Skeletal muscle cell (primary cell): ENCODE measurements at regions not wholly inside any gene's neighbourhood (a gene's known extent, or its start where the extent isn't known, plus 50 kb on each side); places are given as distances from the start of the nearest gene placed in this dataset.

Experiments used
- DNase-seq: peaks from one replicate; pipeline ENCODE4 v3.0.0-alpha.2; 2010; ENCODE audit warnings: low read depth
- H3K4me3 ChIP-seq: 2 replicates; pipeline ENCODE4 v1.5.1; 2011; ENCODE audit warnings: low read depth, mild to moderate bottlenecking, control low read depth, low read length, moderate library complexity

DNA sequence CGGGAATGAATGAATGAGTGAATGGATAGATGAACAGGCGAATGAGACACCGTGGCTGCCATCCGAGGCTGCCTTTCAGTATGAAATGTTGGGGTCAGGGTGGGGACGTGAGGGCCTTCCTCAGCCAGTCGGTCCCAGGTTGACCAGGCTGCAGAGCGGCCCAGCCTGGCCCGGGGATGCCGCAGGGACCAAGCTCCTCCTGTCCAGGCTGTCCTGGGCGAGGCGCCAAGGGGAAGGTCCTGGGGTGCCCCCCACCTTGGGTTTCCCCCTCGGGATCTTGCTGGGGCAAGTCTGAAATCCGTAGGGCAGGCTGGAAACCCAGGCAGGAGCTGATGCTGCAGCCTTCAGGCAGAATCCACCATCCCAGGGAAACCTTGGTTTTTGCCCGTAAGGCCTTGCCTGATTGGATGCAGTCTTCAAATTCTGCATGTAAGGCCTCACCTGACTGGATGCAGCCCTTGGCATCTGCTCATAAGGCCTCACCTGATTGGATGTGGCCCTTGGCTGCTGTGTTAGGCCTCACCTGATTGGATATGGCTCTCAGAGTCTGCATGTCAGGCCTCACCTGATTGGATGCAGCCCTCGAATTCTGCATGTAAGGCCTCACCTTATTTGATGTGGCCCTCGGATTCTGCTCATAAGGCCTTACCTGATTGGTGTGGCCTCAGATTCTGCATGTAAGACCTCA lies 61.7 kb upstream of the ZNF469 start:
- no peak for DNase-seq
- no peak overlapping the region for H3K4me3 ChIP-seq

GRCh38 chr16:88321635-88322499 lies 60.9 kb upstream of the ZNF469 start:
- no peak overlapping the region for H3K4me3 ChIP-seq
- DNase-seq = no peak

GRCh38 chr16:88322500-88322970 lies 60.2 kb upstream of the ZNF469 start:
- no peak for DNase-seq
- H3K4me3 ChIP-seq = no peak overlapping the region

GRCh38 chr16:88323041-88323440 lies 59.7 kb upstream of the ZNF469 start:
- no peak overlapping the region for H3K4me3 ChIP-seq
- DNase-seq = no peak

DNA sequence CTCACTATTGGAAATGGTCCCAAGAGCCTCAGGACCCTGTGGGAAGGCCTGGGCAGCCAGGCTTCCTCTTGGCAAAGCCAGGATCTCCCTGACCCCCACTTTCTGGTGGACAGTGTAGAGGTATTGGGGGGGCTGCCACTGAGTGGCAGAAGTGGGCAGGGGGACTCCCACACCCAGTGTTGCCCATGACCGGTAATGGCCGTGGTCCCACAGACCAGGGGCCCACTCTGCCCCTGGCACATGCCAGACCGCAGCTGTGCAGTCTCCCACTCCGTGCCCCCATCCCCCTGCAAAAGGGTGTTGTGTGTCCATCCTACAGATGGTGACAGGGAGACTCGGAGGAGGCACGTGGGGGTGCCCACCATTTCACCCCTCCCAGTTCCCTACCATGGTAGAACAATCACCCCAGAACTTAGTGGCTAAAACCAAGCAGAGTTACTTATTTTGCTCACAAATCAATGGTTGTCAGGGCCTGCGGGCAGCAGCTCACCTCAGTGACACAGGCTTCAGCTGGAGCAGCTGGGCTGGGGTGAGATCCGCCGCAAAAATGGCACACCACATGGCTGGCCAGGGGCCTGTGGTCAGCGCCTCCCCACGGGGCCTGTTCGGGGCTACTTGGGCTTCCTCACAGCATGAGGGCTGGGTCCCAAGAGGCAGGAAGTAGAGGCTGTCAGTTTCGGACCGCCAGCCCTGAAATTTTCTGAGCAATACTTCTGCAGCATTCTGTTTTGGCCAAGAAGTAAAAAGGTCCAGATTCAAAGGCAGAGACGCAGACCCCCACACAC lies 59.0 kb upstream of the ZNF469 start:
- no peak for DNase-seq
- no peak overlapping the region for H3K4me3 ChIP-seq

DNA sequence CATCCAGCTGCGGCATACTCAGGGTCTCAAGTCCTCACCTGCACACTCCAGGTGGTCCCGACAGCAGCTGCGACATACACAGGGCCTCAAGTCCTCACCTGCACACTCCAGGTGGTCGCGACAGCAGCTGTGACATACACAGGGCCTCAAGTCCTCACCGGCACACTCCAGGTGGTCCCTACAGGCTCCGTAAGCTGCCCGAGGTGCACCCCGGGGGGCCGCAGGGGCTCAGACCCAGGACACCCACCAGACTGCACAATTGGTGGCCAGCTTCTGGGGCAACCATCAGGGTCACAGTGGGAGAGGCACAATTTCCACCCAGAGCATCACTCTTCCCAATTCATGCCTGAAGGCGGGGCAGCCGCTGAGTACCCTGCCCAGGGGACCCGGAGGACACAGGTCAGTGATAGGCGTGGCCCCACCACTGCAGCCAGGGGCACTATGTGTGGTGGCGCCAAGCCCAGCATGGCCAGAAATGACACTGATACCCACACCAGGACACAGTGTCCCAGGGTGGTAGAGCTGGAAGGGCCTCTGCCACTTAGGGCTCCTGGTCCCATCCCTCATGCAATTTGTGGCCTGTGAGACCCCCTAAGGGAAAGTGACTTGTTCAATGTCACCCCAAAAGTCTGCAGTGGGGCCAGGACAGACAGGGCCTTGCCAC lies 57.5 kb upstream of the ZNF469 start:
- DNase-seq = no peak
- H3K4me3 ChIP-seq = no peak overlapping the region

DNA sequence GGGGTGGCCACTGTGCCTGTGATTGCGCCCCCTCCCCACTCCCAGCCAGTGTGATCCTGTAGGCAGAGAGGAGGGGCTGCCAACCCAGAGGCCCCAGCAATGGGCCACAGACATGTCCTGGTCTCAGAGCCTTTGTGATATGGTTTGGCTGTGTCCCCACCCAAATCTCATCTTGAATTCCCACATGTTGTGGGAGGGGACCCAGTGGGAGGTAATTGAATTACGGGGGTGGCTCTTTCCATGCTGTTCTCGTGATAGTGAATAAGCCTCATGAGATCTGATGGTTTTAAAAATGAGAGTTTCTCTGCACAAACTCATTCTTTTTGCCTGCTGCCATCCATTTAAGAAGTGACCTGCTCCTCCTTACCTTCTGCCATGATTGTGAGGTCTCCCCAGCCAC lies 56.8 kb upstream of the ZNF469 start:
- no peak for DNase-seq
- no peak overlapping the region for H3K4me3 ChIP-seq

DNA sequence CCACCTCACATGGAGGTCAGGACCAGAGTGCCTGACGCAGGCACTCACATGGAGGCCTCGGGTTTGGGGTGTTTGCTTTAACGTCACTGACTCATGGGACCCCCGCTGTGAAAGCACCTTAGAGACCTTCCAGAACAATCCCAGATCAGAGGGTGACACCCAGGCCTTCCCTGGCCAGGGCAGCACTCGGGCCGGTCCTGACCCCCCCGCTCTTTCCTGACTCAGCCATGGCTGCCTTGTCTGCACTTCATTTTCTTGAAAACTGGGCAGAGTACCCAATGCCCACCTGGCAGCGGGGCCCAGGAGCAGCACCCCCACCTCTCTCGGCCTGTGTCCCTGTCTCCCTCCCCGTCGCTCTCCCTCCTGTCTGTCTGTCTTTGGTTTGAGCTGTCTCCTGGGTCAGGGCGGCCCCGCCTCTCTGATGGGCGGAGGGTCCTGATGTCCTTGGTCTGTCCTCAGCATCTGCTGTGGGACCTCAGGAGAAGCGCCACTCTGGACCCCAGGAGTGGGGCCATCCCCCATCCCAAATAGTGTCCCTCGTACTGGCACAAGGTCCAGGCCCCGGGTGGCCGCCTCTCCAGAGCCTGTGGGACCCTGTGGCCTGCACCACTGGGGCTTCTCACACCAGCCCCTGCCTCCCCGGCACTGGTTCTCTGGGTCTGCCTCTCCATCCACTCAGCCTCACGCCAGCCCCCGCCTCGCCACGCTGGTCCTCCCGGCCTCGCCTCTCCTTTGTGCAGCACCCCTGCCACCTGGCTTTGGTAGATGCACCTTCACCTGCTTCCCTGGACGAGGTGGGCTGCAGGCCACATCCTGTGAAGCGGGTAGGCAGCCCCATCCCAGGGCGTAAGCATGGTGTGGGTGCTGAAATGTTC lies 55.9 kb upstream of the ZNF469 start:
- no peak for DNase-seq
- H3K4me3 ChIP-seq = no peak overlapping the region

DNA sequence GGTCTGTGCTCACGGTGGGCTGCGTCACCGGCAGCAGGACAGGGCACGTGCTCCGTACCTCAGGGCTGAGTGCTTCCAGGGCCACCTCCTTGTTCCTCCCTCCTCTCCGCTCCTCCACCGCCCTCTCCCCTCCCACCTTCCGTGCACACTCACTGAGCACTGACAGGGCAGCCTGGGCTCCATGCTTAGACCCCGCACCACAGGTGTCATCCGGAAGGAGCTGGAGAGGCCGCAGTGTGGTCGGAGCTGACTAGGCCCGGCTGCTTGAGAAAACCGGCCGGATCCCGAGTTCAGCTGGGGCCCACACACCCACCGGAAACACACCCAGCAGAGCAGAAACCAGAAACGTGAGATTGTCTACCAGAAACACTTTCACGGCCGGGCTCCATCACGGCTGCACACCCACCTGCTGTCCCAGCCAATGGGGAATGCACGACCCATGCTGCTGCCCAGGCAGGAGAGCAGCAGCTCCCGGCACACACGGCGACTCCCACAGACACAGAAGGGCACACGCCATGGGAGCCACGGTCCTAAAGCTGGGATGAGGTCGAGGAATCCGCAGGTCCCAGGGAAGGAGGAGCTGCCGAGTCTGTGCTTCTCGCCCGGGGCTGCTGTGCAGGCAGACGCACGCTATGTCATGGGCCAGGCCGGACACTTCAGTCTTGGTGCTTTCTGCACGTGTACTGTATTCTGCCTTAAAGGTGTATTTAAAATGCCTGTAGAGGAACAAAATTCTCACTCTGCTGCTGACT lies 55.0 kb upstream of the ZNF469 start:
- H3K4me3 ChIP-seq = no peak overlapping the region
- no peak for DNase-seq

GRCh38 chr16:88328313-88328980 lies 54.3 kb upstream of the ZNF469 start:
- no peak for DNase-seq
- no peak overlapping the region for H3K4me3 ChIP-seq

GRCh38 chr16:88329726-88330700 lies 52.7 kb upstream of the ZNF469 start:
- H3K4me3 ChIP-seq = no peak overlapping the region
- no peak for DNase-seq

- no peak overlapping the region for H3K4me3 ChIP-seq
- no peak for DNase-seq
Measured at GRCh38 chr16:88330971-88331890, 51.5 kb upstream of the ZNF469 start.

- peak; percentile 99 for DNase-seq
- H3K4me3 ChIP-seq = no peak overlapping the region
Measured at GRCh38 chr16:88331989-88332920, 50.5 kb upstream of the ZNF469 start.
